GM21367 (cell line): ENCODE measurements at regions not wholly inside any gene's neighbourhood (a gene's known extent, or its start where the extent isn't known, plus 50 kb on each side); places are given as distances from the start of the nearest gene placed in this dataset.

Experiments
- ATAC-seq: cut with Tn5 transposase; IDR thresholded peaks from one replicate; pipeline ENCODE4 v1.9.1; 2021; ENCODE audit not compliant: unreplicated experiment

DNA sequence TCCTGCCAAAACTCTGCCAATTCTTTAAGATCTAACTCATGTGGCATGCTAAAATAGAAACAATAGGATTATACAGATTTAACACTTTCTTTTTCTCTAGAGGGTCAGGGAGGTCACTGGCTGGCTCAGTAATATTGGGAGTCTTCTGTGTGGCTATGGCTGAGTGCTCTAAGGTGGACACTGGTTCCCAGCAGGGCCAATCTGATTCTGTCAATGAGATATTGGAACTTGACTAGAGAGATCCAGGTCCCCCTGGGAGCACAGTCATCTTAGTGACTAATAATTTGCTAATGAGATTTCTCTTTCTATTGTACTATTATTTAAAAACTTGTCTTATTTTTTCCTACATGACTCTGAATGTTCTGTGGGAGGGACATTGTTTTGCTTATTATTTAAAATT lies 69.1 kb upstream of the ZP4 start:
- no peak for ATAC-seq

DNA sequence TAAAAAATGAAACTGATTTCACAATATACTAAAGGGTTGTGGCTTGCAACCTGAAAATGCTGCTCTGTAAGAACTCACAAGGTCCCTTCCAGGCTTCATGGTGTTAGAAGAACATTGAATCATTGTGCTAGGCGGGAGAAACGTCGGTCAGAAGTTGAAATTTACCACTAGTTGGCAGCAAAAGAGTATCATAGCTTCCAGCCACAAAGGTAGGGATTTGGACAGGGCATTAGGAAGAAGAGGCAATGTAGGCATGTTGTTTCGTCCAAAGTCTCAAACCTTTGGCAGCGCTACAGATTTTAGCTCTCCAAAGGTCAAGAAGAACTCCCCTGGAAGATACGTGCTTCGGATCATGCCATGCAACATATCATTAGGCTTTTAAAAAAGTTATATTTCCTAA lies 62.5 kb upstream of the ZP4 start:
- no peak for ATAC-seq
